T-helper 9 cell (primary cell): ENCODE measurements at regions not wholly inside any gene's neighbourhood (a gene's known extent, or its start where the extent isn't known, plus 50 kb on each side); places are given as distances from the start of the nearest gene placed in this dataset.
"Not testable (repeated sequence)": the region's sequence is repeated elsewhere in the genome, so short reads cannot be mapped to it uniquely, and the experiment has no call there.

Experiments used
- DNase-seq: peaks from one replicate; pipeline ENCODE4 v3.0.0-alpha.2; 2020

DNA sequence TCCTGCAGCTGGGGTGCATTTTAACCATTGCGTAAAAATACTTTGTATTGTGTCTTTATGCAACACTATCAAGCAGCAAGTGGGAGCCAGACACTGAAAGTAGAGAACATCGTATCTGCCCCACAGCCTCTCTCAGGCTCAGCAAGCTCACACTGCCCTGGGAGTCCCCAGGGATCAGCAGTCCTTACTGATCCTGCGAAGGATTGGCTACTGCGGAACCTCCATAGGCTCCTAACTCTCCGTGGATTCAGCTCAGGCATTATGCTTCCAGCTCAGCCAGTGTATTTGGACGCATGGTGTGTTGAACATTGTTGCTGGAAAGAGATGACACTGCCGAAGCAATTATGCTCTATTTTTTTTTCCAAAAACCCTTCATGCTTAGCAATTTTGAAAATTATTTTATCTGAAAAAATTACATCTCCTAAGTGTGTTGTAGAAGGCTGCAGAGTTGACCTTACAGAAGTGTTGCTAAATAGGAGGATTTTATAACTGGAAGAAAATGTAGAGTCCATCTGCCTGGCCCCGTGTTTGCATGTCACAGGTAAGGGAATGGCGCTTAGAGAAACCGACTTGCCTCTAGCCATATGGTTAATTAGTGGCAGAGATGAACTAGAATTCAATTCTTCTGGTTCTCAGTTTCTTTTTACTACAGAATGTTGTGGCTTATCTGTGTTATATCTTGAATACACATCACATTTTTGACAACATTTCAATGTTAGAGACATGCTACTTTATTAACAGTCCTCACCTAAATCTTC, 276.4 kb upstream of the COBL start:
- no peak for DNase-seq

DNA sequence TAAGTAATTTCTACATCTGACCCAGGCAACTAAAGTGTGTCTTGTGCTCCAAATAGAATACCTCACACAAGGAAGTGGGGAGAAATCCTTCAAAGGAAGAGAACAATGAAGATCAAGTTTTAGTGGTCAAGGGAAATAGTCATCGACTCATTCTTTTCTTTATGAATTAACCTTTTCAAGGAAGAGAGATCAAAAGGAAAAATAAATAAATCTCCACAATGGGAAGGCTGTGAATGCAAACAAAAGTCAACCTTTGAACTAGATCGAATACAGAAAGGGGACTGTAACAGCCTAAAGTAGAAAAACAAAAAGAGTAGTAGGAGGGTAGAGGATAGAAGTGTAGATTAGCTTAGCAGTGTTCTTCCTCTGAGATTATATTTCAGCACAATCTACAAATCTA, 274.6 kb upstream of the COBL start:
- no peak for DNase-seq

DNA sequence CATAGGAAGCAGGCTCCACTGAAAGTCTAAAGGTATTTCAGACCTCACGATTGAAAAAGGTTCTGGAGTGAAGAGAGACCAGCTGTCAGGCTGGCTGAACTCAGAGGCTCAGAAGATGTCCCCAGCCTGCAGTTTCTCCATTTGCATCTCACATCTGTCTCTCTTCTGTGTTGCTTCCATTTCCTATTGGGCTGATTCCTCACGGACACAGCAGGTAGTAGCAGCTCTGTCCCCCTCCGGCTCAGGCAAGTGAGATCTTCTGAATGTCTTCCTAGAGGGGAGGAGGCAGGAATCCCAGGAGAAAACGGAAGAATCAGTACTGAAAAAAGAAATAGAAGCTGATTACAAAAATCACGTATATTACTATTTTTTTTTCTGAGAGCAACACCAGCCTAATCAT, 274.1 kb upstream of the COBL start:
- DNase-seq = no peak

DNA sequence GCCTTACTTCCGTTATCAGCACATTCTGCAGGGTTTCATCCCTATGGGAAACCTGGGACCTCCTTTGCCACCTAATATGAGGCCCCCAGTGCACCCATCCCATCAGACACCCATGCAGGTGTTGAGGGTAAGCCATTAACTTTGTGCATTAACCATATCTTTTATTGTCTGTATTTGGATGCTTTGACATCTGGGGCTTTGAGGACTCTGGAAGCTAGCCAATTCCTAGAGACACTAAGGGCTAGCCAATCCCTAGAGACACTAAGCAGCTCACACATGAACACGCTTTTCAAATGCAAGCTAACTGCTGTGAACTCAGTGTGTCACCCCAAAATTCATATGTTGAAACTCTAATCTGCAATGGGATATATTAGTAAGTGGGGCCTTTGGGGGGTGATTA, 272.5 kb upstream of the COBL start:
- DNase-seq = no peak

DNA sequence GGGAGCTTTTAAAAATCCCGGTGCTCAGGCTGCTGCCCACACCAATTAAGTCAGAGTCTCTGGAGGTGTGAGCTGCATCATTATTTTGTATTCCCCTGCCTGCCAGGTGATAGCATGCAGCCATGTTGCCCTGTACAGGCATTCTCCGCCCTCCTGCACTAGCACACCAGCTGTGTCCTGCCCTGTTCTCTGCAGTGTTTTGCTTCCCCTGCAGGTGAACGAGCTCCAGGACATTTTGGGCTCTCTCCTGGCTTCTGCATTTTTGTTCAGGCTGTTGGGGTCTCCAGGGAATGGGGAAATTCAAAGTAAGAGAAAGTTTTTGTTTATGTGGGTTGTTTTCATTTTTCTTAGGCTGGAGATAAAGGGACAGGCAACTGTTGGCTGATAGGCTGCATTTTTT, 271.0 kb upstream of the COBL start:
- DNase-seq = no peak

DNA sequence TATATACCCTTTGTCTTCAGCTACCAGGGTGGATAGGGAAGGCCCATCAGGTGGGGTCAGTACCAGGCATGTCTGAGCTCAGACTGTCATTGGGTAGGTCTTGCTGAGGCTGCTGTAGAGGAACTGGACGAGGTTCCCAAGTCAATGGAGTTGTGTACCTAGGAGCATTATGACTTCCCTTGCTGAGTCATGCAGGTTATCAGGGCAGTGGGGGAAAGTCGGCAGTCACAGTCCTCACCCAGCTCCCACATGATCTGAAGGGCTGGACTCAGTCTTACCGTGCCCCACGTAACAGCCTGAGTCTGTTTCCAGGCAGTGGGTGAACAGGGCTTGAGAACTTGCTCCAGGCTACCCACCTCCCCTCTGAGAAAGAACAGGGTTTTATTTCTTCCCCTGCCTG, 260.8 kb upstream of the COBL start:
- no peak for DNase-seq

DNA sequence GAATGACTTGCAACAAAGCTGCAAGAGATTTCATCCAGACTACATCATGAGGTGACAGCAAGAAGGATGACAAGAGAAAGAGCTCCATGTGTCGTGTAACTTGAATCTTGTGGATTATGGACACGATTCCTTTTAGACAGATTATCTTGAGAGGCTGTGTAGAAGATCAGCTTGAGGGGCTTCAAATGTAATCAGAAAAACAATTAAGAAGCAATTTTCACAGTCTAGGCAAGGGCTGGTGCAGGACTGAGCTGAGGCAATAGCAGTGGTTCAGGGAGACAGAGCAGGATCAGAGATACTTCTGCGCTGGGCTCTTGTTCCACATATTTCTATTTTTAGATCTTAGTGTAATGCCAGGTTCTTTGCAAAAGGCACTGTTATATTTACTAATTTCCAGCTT, 253.0 kb upstream of the COBL start:
- DNase-seq = no peak

DNA sequence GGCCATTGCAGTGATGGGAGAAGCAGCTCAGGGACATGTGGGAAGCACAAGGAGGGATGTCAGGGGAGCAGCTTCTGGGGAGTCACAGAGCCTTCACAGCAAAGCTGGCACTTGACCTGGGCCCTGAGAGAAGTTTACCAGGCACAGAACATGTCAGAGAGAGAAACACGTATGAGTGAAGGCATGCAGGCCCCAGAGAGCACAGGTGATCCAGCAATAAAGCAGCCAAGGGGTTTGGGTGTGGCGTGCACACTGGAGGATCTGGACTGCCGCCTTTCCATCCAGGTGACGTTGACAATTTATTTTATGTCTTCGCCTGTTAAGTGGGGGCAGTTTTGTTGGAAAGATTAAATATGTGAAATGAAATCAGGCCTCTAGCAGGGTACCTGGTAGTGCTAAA, 252.6 kb upstream of the COBL start:
- no peak for DNase-seq

DNA sequence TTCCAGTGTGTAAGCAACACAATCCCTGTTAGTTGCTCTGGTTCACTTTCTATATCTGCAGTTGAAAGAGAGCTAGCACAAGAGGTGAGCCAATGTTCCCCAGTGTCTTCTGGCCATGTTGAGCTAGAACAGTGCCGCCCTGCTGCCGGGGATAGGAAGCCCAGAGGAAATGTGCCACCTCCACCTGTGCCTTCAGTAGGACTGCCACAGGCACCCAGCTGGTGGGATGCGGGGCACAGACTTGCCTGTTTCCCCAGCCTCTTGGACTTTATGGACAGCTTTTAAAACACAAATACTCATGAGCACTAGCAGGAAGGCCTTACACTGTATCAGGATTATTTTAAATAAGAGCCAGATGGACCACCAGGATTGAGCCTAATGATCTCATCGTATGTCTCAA, 234.5 kb upstream of the COBL start:
- DNase-seq = no peak

DNA sequence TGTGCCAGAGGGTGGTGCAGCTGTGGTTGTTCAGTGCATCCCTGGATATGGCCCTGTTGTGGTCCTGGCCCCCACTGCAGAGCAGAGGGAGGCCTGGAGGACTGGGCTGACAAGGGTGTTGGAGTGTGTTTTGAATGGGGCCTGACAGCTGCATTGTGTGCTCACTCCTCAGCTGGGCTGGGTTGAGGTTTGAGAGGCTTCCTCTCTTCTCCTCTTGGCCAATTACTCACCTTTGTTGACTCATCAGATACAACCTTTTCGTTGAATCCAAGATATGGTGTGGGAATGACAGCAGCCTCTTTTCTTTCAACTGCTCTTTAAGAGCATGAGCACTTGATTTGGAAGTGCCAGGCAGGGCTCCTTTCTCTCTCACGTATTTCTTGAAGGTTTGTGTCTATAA, 228.5 kb upstream of the COBL start:
- no peak for DNase-seq

DNA sequence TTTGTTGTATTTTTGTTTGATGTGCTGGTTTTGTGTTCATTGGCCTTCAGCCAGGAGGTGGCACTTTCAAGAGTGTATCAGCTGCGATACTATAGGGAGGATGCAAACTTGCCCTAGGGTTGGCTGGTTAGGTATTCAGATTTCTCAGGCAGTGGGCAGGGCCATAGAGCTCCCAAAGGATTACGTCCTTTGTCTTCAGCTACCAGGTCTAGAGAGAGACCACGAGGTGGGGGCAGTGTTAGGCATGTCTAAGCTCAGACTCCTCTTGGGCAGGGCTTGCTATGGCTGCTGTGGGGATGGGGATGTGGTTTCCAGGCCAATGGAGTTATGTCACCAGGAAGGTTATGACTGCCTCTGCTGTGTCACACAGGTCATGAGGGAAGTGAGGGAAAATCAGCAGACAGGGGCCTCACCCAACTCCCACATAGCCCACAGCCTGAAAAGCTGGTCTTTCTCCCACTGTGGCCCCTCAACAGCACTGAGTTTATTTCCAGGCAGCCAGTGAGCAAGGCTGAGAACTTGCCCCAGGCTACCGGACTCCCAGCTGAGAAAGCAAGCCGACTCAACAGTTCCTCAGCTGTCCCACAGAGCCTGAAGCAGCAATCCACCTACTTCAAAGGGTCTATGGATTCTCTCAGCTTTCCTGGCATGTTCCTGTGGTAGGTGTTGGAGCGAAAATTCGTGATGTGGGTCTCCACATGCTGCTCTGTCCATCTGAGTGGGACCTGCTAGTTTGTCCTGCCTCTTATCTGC, 227.4 kb upstream of the COBL start:
- no peak for DNase-seq

DNA sequence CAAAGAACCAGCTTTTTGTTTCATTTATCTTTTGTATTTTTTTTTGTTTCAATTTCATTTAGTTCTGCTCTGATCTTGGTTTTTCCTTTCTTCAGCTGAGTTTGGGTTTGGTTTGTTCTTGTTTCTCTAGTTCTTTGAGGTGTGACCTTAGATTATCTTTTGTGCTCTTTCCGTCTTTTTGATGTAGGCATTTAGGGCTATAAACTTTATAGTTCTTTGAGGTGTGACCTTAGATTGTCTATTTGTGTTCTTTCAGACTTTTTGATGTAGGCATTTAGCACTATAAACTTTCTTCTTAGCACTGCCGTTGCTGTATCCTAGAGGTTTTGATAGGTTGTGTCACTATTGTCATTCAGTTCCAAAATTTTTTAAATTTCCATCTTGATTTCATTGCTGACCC, 224.3 kb upstream of the COBL start:
- DNase-seq = not testable (repeated sequence)

DNA sequence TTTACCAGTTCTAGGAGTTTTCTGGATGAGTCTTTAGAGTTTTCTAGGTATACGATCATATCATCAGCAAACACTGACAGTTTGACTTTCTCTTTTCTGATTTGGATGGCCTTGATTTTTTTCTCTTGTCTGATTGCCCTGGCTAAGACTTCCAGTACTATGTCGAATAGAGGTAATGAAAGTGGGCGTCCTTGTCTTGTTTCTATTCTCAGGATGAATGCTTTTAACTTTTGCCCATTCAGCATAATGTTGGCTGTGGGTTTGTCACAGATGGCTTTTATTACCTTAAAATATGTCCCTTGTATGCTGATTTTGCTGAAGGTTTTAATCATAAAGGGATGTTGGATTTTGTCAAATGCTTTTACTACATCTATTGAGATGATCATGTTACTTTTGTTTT, 223.2 kb upstream of the COBL start:
- DNase-seq = no peak

DNA sequence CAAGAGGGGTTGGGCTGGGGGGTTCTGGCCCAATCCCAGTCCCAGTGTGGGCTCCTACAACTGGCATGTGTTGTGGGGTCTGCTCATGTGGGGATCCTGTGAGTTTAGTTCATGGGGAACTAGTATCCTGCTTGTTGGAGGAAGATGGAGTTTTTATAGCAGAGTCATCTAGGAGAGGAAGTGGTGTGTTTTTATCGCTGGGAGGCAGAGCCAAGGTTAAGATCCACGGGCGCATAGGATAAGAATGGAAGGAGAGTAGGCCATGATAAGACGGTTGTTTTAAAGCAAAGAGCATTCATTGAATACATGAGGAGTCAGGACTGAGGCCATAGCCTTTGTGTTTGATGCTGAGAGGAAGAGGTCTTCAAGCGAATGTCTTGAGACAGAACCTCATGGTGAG, 211.6 kb upstream of the COBL start:
- DNase-seq = no peak

DNA sequence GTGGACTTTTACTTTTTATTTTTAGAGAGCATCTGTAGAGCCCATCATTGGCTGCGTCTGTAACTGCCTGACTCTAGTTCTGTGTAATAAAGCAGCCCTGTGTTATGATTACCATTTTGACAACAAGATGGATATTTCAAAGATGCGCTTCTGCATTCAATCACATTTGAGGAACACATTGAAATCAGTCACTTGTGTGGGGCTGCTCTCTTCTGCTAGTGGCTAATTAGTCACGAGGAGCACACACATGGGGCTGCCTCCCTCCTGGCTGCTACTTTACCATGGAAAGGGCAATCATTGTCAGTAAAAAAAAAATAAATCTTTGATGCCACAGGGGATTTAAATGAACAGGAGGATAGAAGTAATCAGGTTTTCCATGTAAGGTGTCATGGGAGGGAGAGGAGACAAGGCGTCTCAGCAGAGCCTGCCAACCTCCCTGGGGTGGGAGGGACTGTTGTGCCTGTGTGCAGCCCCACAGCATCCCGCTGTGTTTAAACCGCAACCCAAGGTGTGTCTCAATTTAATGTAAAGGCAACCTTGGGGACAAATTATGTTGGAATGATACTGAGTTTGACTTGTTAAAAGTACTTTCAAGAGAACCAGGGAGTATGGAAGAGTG, 205.2 kb upstream of the COBL start:
- no peak for DNase-seq

DNA sequence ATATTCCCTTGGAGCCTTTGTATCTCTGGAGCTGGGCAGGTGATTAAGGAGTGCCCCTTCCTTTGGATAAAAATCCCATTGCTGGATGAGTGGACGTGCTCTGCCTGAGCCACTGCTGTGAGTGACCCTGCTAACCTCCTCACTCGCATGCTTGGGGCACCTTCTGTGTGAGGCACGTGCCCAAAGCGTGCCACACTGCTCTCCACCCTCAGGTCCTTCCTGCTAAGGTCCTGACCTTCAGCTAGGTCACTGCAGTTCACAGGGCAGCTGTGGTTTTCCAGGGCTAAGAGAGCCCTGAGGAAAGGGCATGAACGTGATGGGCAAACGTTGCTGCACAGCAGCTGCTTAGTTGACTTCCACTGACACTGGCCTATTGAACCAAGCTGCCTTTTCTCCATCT, 204.4 kb upstream of the COBL start:
- no peak for DNase-seq

DNA sequence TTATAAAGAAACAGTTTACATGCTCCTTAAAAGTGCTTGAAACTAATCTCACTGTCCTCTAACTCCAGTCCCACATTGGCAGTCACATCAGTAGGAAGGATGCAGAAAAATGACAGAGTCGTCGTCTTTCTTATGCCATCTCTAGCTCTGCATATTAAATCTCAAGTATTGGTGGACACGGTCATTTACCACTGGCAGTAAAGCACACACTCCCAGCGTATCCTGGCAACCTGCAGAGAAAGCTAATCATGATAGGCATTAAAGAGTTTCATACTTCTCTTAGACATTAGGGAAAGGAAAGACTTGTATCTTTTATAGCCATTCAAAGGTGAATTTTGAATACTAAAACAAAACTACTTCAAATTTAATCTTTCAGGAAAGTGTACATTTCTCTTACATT, 202.0 kb upstream of the COBL start:
- no peak for DNase-seq

DNA sequence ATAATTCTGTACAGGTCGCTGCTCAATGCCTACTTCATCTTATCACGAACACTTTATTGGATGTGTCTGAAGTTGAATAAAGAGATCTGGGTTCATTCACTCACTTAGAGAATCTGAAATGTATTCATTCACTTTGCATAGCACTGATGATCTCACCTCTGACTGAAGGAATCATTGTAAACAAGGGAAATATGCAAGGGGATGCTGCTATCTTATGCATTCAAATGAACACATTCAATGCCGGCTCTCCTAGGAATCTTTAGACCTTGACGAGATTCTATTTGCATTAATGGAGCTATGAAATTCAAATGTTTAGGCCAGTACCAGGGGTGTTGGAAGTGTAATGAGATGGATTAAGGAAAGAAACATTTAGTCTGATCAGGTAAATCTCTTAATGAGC, 200.6 kb upstream of the COBL start:
- no peak for DNase-seq

DNA sequence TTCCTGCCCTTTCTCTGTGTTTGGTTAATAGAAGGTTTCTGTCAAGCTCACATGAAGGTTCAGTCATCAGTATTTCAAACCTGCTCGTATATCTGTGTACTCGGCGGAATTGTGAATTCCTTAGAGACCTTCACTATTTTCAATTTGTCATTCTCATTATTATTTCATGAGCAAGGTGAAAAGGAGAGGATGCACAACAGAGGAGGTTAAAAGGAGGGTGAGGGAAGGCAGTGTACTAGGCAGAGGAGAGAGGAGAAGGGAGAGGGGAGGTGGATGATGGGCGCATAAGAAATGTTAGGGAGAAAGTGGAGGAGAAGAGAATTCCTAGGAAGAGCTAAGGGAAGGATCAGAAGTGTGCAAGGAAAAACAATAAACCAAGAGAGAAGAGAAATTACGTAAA, 185.0 kb upstream of the COBL start:
- DNase-seq = no peak

DNA sequence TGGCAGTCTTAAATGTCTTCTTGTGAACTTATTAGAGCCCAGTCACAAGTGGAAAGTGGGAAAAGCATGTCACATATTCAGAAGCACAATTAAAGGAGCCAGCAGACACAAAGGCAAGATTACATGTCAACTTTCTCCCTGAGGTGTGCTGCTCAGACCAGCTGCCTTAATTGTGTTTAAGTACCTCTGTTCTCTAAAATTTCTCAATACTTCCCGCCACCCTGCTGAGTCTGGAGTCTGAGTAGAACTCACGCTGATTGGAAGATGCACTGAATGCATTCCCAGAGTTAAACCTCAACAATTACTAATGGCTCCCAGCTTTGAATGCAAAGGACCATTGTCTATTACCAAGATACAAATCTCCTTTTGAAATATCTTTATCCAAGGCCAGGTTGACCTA, 166.4 kb upstream of the COBL start:
- no peak for DNase-seq

DNA sequence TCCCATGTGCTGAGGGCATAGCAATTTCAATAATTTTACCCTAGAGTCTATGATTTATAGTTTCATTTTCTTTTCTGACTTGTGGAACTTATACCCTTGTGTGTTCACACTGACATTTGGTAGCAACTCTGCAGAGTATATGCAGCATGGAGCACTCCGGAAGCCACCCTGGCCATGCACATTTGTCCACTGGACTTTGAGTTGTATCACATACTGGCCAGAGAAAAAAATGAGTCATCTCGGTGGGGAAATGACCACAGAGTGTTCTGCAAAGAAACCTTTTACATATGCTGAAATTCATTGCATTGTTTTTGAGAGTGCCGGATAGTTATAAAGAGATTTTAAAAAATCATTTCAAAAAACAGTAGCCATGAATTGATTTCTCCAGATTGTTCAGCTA, 164.8 kb upstream of the COBL start:
- no peak for DNase-seq

DNA sequence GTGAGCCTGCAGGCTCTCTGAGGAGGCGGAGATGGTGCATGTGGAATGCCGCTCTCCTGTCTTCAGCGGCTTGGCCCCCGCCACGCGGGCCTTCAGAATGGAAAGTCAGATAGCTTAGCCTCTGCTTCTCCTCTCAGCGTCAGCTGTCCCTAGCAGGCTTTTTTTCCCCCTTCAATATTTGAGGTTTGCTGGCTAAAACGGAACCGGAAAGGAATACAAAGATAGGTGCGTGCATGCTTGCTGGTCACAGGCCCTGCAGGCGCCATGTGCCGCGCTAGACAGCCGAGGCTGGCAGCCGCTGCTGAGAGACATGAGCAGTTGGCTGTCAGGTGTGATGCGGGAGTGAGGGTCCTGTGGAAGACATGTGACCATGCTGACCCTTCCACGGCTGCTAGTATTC, 161.2 kb upstream of the COBL start:
- no peak for DNase-seq

DNA sequence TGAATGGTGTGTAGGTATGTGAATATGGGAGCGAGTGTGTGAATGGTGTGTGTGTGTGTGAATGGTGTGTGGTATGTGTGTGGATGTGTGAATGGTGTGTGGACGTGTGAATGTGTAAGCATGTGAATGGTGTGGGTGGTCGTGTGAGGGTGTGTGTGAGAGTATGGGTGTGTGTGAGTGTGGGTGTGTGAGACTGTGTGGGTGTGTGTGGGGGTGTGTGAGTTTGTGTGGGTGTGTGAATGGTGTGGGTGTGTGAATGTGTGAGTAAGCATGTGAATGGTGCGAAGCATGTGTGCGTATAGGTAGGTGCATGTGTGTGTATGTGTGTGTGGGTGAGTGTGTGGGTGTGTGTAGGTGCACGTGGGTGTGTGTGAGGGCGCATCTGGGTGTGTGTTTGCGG, 160.7 kb upstream of the COBL start:
- no peak for DNase-seq

DNA sequence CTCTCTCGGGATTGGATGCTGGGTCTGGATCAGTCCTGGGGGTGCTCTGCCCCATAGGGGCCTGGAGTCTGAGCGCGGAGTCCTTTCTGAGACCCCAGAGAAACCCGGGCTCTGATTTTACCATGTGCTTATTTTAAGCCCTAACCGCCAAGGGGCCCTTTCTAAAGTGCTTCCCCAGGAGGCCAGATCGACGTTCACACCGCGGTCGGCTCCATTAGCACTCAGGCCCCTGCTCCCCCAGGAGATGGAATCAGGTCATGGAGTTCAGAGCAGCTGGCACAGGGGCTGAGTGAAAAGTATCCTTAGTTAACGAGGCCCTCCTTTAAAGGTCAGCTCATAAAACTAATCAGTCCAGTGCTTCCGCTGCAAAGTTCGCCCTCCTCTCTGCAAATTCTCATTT, 159.4 kb upstream of the COBL start:
- no peak for DNase-seq
